Right forelimb (tissue), 1 donor: ENCODE measurements at regions not wholly inside any gene's neighbourhood (a gene's known extent, or its start where the extent isn't known, plus 50 kb on each side); places are given as distances from the start of the nearest gene placed in this dataset.
"Not testable (repeated sequence)": the region's sequence is repeated elsewhere in the genome, so short reads cannot be mapped to it uniquely, and the experiment has no call there.

Experiments used
- DNase-seq: peaks from one replicate; pipeline ENCODE4 v3.0.0-alpha.2; 2018

GRCh38 chr12:88667615-88668014 is 87.3 kb upstream of the KITLG start:
- not testable (repeated sequence) for DNase-seq

- DNase-seq = no peak
Observed at GRCh38 chr12:88665071-88665470, 84.8 kb upstream of the KITLG start.

- DNase-seq = no peak
Observed at GRCh38 chr12:88662961-88663360, 82.7 kb upstream of the KITLG start.

GRCh38 chr12:88662093-88662492 is 81.8 kb upstream of the KITLG start:
- DNase-seq = no peak

- no peak for DNase-seq
Observed at GRCh38 chr12:88658009-88658408, 77.7 kb upstream of the KITLG start.

- DNase-seq = no peak
Observed at GRCh38 chr12:88650715-88651114, 70.4 kb upstream of the KITLG start.

GRCh38 chr12:88648625-88649024 is 68.4 kb upstream of the KITLG start:
- DNase-seq = no peak

GRCh38 chr12:88646824-88647223 is 66.6 kb upstream of the KITLG start:
- DNase-seq = no peak

GRCh38 chr12:88645816-88646215 is 65.5 kb upstream of the KITLG start:
- no peak for DNase-seq

GRCh38 chr12:88644946-88645702 is 64.9 kb upstream of the KITLG start:
- no peak for DNase-seq

GRCh38 chr12:88643685-88644084 is 63.4 kb upstream of the KITLG start:
- no peak for DNase-seq

GRCh38 chr12:88642675-88643431 is 62.6 kb upstream of the KITLG start:
- DNase-seq = no peak

- DNase-seq = no peak
Observed at GRCh38 chr12:88638966-88639760, 58.9 kb upstream of the KITLG start.

GRCh38 chr12:88638388-88638787 is 58.1 kb upstream of the KITLG start:
- no peak for DNase-seq

GRCh38 chr12:88634008-88634407 is 53.7 kb upstream of the KITLG start:
- no peak for DNase-seq

- DNase-seq = no peak
Observed at GRCh38 chr12:88633312-88633711, 53.0 kb upstream of the KITLG start.

GRCh38 chr12:88630561-88630960 is 50.3 kb upstream of the KITLG start:
- DNase-seq = no peak
